GM23338 (cell line): ENCODE measurements at regions not wholly inside any gene's neighbourhood (a gene's known extent, or its start where the extent isn't known, plus 50 kb on each side); places are given as distances from the start of the nearest gene placed in this dataset.

ENCODE experiments used
- ATAC-seq: fragments of 200-7000 bp; cut with Tn5 transposase; 3 replicates; pipeline ENCODE4 v1.9.1; 2020
- DNase-seq: peaks from one replicate; pipeline ENCODE4 v3.0.0-alpha.2; 2015; ENCODE audit warnings: low spot score
- H2AFZ ChIP-seq: fragments of 200-600 bp; sonication (generic); 2 replicates; pipeline ENCODE4 v1.8.0; 2016; ENCODE audit warnings: antibody characterized with exemption, mild to moderate bottlenecking, moderate library complexity
- H3F3A ChIP-seq: fragments of 200-600 bp; sonication (generic); replicated peaks from 2 replicates; pipeline ENCODE4 v1.8.0; 2017; ENCODE audit warnings: antibody characterized with exemption, mixed run types, low read depth
- H3K27ac ChIP-seq: fragments of 200-600 bp; sonication (generic); 2 replicates; pipeline ENCODE4 v1.6.1; 2016; ENCODE audit warnings: low read depth
- H3K27me3 ChIP-seq: fragments of 200-600 bp; sonication (generic); 2 replicates; pipeline ENCODE4 v1.8.0; 2016; ENCODE audit warnings: mild to moderate bottlenecking, mixed run types, moderate library complexity; ENCODE audit not compliant: insufficient read depth
- H3K36me3 ChIP-seq: fragments of 200-600 bp; sonication (generic); 2 replicates; pipeline ENCODE4 v1.8.0; 2016; ENCODE audit warnings: mild to moderate bottlenecking; ENCODE audit not compliant: insufficient read depth
- H3K4me1 ChIP-seq: fragments of 200-600 bp; sonication (generic); 2 replicates; pipeline ENCODE4 v1.8.0; 2016; ENCODE audit warnings: mild to moderate bottlenecking, moderate library complexity; ENCODE audit not compliant: insufficient read depth
- H3K4me2 ChIP-seq: fragments of 200-600 bp; sonication (generic); 2 replicates; pipeline ENCODE4 v1.7.1; 2017; ENCODE audit warnings: mixed run types
- H3K4me3 ChIP-seq: fragments of 200-600 bp; sonication (generic); 2 replicates; pipeline ENCODE4 v1.6.1; 2016; ENCODE audit warnings: mixed run types
- H3K79me2 ChIP-seq: fragments of 200-600 bp; sonication (generic); replicated peaks from 2 replicates; pipeline ENCODE4 v1.8.0; 2017; ENCODE audit warnings: mild to moderate bottlenecking; ENCODE audit not compliant: insufficient read depth
- H3K9me2 ChIP-seq: fragments of 200-600 bp; sonication (generic); 2 replicates; pipeline ENCODE4 v1.8.0; 2017; ENCODE audit not compliant: insufficient read depth
- H4K20me1 ChIP-seq: fragments of 200-600 bp; sonication (generic); replicated peaks from 2 replicates; pipeline ENCODE4 v1.8.0; 2017; ENCODE audit warnings: mild to moderate bottlenecking; ENCODE audit not compliant: insufficient read depth
- H3K27ac Mint-ChIP-seq: 2 replicates; pipeline ENCODE4 v1.8.0; 2020; ENCODE audit warnings: inconsistent platforms, mild to moderate bottlenecking, moderate library complexity, mixed read lengths
- H3K27me3 Mint-ChIP-seq: 3 replicates; pipeline ENCODE4 v1.8.0; 2022; ENCODE audit warnings: low read depth, mild to moderate bottlenecking, moderate library complexity, mixed read lengths, inconsistent platforms; ENCODE audit not compliant: insufficient read depth, poor library complexity
- H3K36me3 Mint-ChIP-seq: 3 replicates; pipeline ENCODE4 v1.8.0; 2021; ENCODE audit warnings: low read depth, mild to moderate bottlenecking, inconsistent platforms, moderate library complexity, mixed read lengths
- H3K4me1 Mint-ChIP-seq: 3 replicates; pipeline ENCODE4 v1.8.0; 2020; ENCODE audit warnings: mild to moderate bottlenecking, inconsistent platforms, mixed read lengths
- H3K4me3 Mint-ChIP-seq: 3 replicates; pipeline ENCODE4 v1.8.0; 2021; ENCODE audit warnings: moderate library complexity, mild to moderate bottlenecking, inconsistent platforms, mixed read lengths
- H3K9me3 Mint-ChIP-seq: 3 replicates; pipeline ENCODE4 v1.8.0; 2020; ENCODE audit warnings: moderate library complexity, mild to moderate bottlenecking, inconsistent platforms, mixed read lengths
- CREB1 ChIP-seq: fragments of 250-450 bp; sonication (Bioruptor Pico); IDR thresholded peaks from 2 replicates; pipeline ENCODE4 v1.5.0; 2020; ENCODE audit warnings: low read depth, mild to moderate bottlenecking, moderate library complexity
- ETS1 ChIP-seq: IDR thresholded peaks from 2 replicates; pipeline ENCODE4 v1.6.1; 2016; ENCODE audit warnings: antibody characterized with exemption
- EZH2 ChIP-seq: fragments of 200-600 bp; sonication (generic); IDR thresholded peaks from one replicate; pipeline ENCODE4 v1.8.0; 2017; ENCODE audit warnings: antibody characterized with exemption, mild to moderate bottlenecking, low read depth; ENCODE audit not compliant: unreplicated experiment
- EZH2phosphoT487 ChIP-seq: fragments of 200-600 bp; sonication (generic); IDR thresholded peaks from one replicate; pipeline ENCODE4 v1.8.1; 2018; ENCODE audit warnings: antibody characterized with exemption; ENCODE audit not compliant: unreplicated experiment
- NANOG ChIP-seq: IDR thresholded peaks from 2 replicates; pipeline ENCODE4 v1.6.1; 2016; ENCODE audit warnings: antibody characterized with exemption, borderline replicate concordance
- POLR2AphosphoS5 ChIP-seq: IDR thresholded peaks from 2 replicates; pipeline ENCODE4 v1.6.1; 2016; ENCODE audit warnings: antibody characterized with exemption, low read depth
- ZNF114 ChIP-seq: fragments of 250-450 bp; sonication (Bioruptor Pico); IDR thresholded peaks from 2 replicates; pipeline ENCODE4 v1.5.0; 2020; ENCODE audit warnings: mild to moderate bottlenecking, moderate library complexity
- ZNF331 ChIP-seq: fragments of 250-450 bp; sonication (Bioruptor Pico); IDR thresholded peaks from 2 replicates; pipeline ENCODE4 v1.5.0; 2020; ENCODE audit warnings: low read depth, mild to moderate bottlenecking, moderate library complexity
- ZNF462 ChIP-seq: fragments of 250-450 bp; sonication (Bioruptor Pico); IDR thresholded peaks from 2 replicates; pipeline ENCODE4 v1.5.0; 2020; ENCODE audit warnings: mild to moderate bottlenecking, moderate library complexity
- TF ChIP-seq, protein P1 (sequence below), 2 experiments: fragments of 200-600 bp in 1 of 2; sonication (generic) in 1 of 2; conservative IDR thresholded peaks; 2 replicates each; pipeline versions ENCODE4 v1.5.1 to v1.6.1; 2016 to 2017; ENCODE audit warnings: antibody characterized with exemption in 2 of 2, low read depth in 2 of 2, mild to moderate bottlenecking in 2 of 2, moderate library complexity in 1 of 2
- TF ChIP-seq, protein P2 (sequence below): IDR thresholded peaks from one replicate; pipeline ENCODE4 v1.6.1; 2018; ENCODE audit warnings: antibody characterized with exemption; ENCODE audit not compliant: unreplicated experiment

GRCh38 chr17:77767148-77767547, 191.4 kb upstream of the TNRC6C start:
- TF ChIP-seq NANOG = no peak
- no peak for TF ChIP-seq POLR2AphosphoS5
- TF ChIP-seq, protein P1, sequence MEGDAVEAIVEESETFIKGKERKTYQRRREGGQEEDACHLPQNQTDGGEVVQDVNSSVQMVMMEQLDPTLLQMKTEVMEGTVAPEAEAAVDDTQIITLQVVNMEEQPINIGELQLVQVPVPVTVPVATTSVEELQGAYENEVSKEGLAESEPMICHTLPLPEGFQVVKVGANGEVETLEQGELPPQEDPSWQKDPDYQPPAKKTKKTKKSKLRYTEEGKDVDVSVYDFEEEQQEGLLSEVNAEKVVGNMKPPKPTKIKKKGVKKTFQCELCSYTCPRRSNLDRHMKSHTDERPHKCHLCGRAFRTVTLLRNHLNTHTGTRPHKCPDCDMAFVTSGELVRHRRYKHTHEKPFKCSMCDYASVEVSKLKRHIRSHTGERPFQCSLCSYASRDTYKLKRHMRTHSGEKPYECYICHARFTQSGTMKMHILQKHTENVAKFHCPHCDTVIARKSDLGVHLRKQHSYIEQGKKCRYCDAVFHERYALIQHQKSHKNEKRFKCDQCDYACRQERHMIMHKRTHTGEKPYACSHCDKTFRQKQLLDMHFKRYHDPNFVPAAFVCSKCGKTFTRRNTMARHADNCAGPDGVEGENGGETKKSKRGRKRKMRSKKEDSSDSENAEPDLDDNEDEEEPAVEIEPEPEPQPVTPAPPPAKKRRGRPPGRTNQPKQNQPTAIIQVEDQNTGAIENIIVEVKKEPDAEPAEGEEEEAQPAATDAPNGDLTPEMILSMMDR (conservative IDR thresholded peaks at IDR 0.05; ENCODE audit: low read depth in 2 of 2) = no peak
- no peak for TF ChIP-seq EZH2phosphoT487
- TF ChIP-seq CREB1 (CRISPR knock-in tag) = no peak
- TF ChIP-seq ETS1 = no peak
- no peak for TF ChIP-seq EZH2
- no peak for TF ChIP-seq ZNF114 (CRISPR knock-in tag)
- TF ChIP-seq ZNF462 = no peak
- no peak for TF ChIP-seq ZNF331 (CRISPR knock-in tag)
- TF ChIP-seq, protein P2, sequence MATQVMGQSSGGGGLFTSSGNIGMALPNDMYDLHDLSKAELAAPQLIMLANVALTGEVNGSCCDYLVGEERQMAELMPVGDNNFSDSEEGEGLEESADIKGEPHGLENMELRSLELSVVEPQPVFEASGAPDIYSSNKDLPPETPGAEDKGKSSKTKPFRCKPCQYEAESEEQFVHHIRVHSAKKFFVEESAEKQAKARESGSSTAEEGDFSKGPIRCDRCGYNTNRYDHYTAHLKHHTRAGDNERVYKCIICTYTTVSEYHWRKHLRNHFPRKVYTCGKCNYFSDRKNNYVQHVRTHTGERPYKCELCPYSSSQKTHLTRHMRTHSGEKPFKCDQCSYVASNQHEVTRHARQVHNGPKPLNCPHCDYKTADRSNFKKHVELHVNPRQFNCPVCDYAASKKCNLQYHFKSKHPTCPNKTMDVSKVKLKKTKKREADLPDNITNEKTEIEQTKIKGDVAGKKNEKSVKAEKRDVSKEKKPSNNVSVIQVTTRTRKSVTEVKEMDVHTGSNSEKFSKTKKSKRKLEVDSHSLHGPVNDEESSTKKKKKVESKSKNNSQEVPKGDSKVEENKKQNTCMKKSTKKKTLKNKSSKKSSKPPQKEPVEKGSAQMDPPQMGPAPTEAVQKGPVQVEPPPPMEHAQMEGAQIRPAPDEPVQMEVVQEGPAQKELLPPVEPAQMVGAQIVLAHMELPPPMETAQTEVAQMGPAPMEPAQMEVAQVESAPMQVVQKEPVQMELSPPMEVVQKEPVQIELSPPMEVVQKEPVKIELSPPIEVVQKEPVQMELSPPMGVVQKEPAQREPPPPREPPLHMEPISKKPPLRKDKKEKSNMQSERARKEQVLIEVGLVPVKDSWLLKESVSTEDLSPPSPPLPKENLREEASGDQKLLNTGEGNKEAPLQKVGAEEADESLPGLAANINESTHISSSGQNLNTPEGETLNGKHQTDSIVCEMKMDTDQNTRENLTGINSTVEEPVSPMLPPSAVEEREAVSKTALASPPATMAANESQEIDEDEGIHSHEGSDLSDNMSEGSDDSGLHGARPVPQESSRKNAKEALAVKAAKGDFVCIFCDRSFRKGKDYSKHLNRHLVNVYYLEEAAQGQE = no peak
- Histone ChIP-seq H3K27ac (no peak overlapping the region), H3K9me2 (0 out of 2 replicates have a peak, but pooled peaks cover 5% of the 10 kb centered on the region), H2AFZ (no peak overlapping the region), H3K36me3 (no peaks in the 10 kb centered on the region), H3K4me3 (no peak overlapping the region), H3K27me3 (no peaks in the 10 kb centered on the region), H3F3A (no peaks in the 10 kb centered on the region), H3K4me1 (peaks cover 13% of the 10 kb centered on the region), H4K20me1 (no peaks in the 10 kb centered on the region), H3K4me2 (no peak overlapping the region), H3K79me2 (no peaks in the 10 kb centered on the region)
- Mint-ChIP-seq H3K4me3 (no peak overlapping the region), H3K4me1 (peaks cover 28% of the 10 kb centered on the region), H3K9me3 (no peaks in the 10 kb centered on the region), H3K27me3 (peaks cover 25% of the 10 kb centered on the region), H3K36me3 (no peaks in the 10 kb centered on the region), H3K27ac (no peak overlapping the region)
- DNase-seq (no peak), ATAC-seq (no peak)
